ENCODE measurements at regions not wholly inside any gene's neighbourhood (a gene's known extent, or its start where the extent isn't known, plus 50 kb on each side); places are given as distances from the start of the nearest gene placed in this dataset.

- TF ChIP-seq CTCF (IDR thresholded peaks at IDR 0.05; ENCODE audit: low read length), result no peak
- no peak for TF ChIP-seq EZH2 (optimal IDR thresholded peaks at IDR 0.05; ENCODE audit: low read depth, low read length)
Observed at GRCh38 chr10:62650411-62650810, 154.1 kb upstream of the ADO start.

Measured in MM.1S (cell line).